Fibroblast of lung (primary cell): ENCODE measurements at regions not wholly inside any gene's neighbourhood (a gene's known extent, or its start where the extent isn't known, plus 50 kb on each side); places are given as distances from the start of the nearest gene placed in this dataset.

ENCODE experiments used
- DNase-seq, 2 donors: peaks; one replicate each; pipeline versions ENCODE4 v3.0.0 to v3.0.0-alpha.2; 2010; ENCODE audit warnings: low read depth in 2 of 2
- H2AFZ ChIP-seq: 2 replicates; pipeline ENCODE4 v1.5.1; 2012; ENCODE audit warnings: low read length, control low read depth, inconsistent platforms
- H3K27ac ChIP-seq: 2 replicates; pipeline ENCODE4 v1.5.1; 2011; ENCODE audit warnings: low read length, control low read depth; ENCODE audit not compliant: insufficient read depth
- H3K27me3 ChIP-seq: 2 replicates; pipeline ENCODE4 v1.5.1; 2011; ENCODE audit warnings: mild to moderate bottlenecking, low read length; ENCODE audit not compliant: control insufficient read depth, insufficient read depth
- H3K36me3 ChIP-seq: 2 replicates; pipeline ENCODE4 v1.5.1; 2011; ENCODE audit warnings: low read length; ENCODE audit not compliant: control insufficient read depth, insufficient read depth
- H3K4me1 ChIP-seq: 2 replicates; pipeline ENCODE4 v1.5.1; 2011; ENCODE audit warnings: low read length; ENCODE audit not compliant: control insufficient read depth, insufficient read depth; ENCODE audit errors: extremely low read depth
- H3K4me2 ChIP-seq: 2 replicates; pipeline ENCODE4 v1.5.1; 2011; ENCODE audit warnings: low read length, control low read depth; ENCODE audit not compliant: insufficient read depth; ENCODE audit errors: extremely low read depth
- H3K4me3 ChIP-seq, 4 experiments: fragments of 200-600 bp in 1 of 4; sonication (generic) in 1 of 4; replicated peaks in 1 of 4; 2 replicates each; pipeline ENCODE4 v1.5.1; 2011 to 2016; ENCODE audit warnings: low read length in 4 of 4, low read depth in 3 of 4, mild to moderate bottlenecking in 3 of 4, control low read depth in 2 of 4, inconsistent platforms in 1 of 4, mixed read lengths in 1 of 4; ENCODE audit not compliant: insufficient read depth in 1 of 4; ENCODE audit errors: control extremely low read depth in 1 of 4
- H3K79me2 ChIP-seq: 2 replicates; pipeline ENCODE4 v1.5.1; 2012; ENCODE audit warnings: mild to moderate bottlenecking, low read length, inconsistent platforms; ENCODE audit not compliant: control insufficient read depth, insufficient read depth
- H3K9ac ChIP-seq: 2 replicates; pipeline ENCODE4 v1.5.1; 2011; ENCODE audit warnings: mild to moderate bottlenecking, low read length, control low read depth; ENCODE audit not compliant: insufficient read depth
- H3K9me3 ChIP-seq: 2 replicates; pipeline ENCODE4 v1.5.1; 2012; ENCODE audit warnings: low read depth, low read length; ENCODE audit not compliant: control insufficient read depth, insufficient read depth
- H4K20me1 ChIP-seq: 2 replicates; pipeline ENCODE4 v1.5.1; 2011; ENCODE audit warnings: low read length; ENCODE audit not compliant: control insufficient read depth, insufficient read depth; ENCODE audit errors: extremely low read depth
- EZH2 ChIP-seq: IDR thresholded peaks from 2 replicates; pipeline ENCODE4 v1.5.1; 2012; ENCODE audit warnings: low read length, control low read depth, mild to moderate bottlenecking; ENCODE audit errors: missing control alignments
- TF ChIP-seq, protein P1 (sequence below), 2 donors: IDR thresholded peaks in 1 of 2; conservative IDR thresholded peaks in 1 of 2; 1 replicate in 1 of 2; 2 replicates in 1 of 2; pipeline ENCODE4 v1.5.1; 2011 to 2012; ENCODE audit warnings: low read length in 2 of 2, control low read depth in 1 of 2, inconsistent platforms in 1 of 2, low read depth in 1 of 2, mild to moderate bottlenecking in 1 of 2

GRCh38 chrX:80513625-80514024, 93.4 kb downstream of the TENT5D start:
- H2AFZ ChIP-seq: no peak overlapping the region
- H3K9me3 ChIP-seq: no peaks in the 10 kb centered on the region

DNA sequence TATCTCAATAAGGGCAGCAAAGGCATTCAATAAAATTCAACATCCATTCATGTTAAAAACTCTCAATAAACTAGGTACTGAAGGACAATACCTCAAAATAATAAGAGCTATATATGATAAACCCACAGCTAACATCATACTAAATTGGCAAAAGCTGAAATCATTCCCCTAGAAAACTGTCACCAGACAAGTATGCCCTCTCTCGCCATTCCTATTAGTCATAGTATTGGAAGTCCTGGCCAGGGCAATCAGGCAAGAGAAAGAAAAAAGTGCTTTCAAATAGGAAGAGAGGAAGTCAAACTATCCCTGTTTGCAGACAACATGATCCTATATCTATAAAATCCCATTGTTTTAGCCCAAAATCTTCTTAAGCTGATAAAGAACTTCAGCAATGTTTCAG, 116.8 kb downstream of the TENT5D start:
- DNase-seq: no peak
- no peak overlapping the region for H3K9ac ChIP-seq
- no peak for TF ChIP-seq EZH2
- TF ChIP-seq, protein P1, sequence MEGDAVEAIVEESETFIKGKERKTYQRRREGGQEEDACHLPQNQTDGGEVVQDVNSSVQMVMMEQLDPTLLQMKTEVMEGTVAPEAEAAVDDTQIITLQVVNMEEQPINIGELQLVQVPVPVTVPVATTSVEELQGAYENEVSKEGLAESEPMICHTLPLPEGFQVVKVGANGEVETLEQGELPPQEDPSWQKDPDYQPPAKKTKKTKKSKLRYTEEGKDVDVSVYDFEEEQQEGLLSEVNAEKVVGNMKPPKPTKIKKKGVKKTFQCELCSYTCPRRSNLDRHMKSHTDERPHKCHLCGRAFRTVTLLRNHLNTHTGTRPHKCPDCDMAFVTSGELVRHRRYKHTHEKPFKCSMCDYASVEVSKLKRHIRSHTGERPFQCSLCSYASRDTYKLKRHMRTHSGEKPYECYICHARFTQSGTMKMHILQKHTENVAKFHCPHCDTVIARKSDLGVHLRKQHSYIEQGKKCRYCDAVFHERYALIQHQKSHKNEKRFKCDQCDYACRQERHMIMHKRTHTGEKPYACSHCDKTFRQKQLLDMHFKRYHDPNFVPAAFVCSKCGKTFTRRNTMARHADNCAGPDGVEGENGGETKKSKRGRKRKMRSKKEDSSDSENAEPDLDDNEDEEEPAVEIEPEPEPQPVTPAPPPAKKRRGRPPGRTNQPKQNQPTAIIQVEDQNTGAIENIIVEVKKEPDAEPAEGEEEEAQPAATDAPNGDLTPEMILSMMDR (conservative IDR thresholded peaks at IDR 0.05 in 1 of 2, IDR thresholded peaks at IDR 0.05 in 1 of 2; ENCODE audit: low read depth in 1 of 2, low read length in 2 of 2): no peak
- H4K20me1 ChIP-seq: no peaks in the 10 kb centered on the region
- H3K4me2 ChIP-seq: no peak overlapping the region
- no peak overlapping the region for H2AFZ ChIP-seq
- H3K4me1 ChIP-seq: no peaks in the 10 kb centered on the region
- no peaks in the 10 kb centered on the region for H3K36me3 ChIP-seq
- H3K27me3 ChIP-seq: no peaks in the 10 kb centered on the region
- H3K79me2 ChIP-seq: no peaks in the 10 kb centered on the region
- H3K27ac ChIP-seq: no peak overlapping the region
- H3K4me3 ChIP-seq: no peak overlapping the region
- no peaks in the 10 kb centered on the region for H3K9me3 ChIP-seq

More at GRCh38 chrX:80513625-80514024, 93.4 kb downstream of the TENT5D start:
- no peak overlapping the region for H3K4me2 ChIP-seq
- H3K27ac ChIP-seq: no peak overlapping the region
- no peaks in the 10 kb centered on the region for H3K4me1 ChIP-seq
- no peak for DNase-seq
- no peaks in the 10 kb centered on the region for H3K27me3 ChIP-seq
- H3K9ac ChIP-seq: no peak overlapping the region
- H4K20me1 ChIP-seq: no peaks in the 10 kb centered on the region
- H3K79me2 ChIP-seq: no peaks in the 10 kb centered on the region
- H3K4me3 ChIP-seq: no peak overlapping the region
- TF ChIP-seq EZH2: no peak
- TF ChIP-seq, protein P1 (conservative IDR thresholded peaks at IDR 0.05 in 1 of 2, IDR thresholded peaks at IDR 0.05 in 1 of 2; ENCODE audit: low read depth in 1 of 2, low read length in 2 of 2): no peak
- H3K36me3 ChIP-seq: no peaks in the 10 kb centered on the region

- DNase-seq: no peak
These were observed 130.5 kb downstream of the TENT5D start for GRCh38 chrX:80550722-80551121.

More at GRCh38 chrX:80550722-80551121, 130.5 kb downstream of the TENT5D start:
- no peaks in the 10 kb centered on the region for H3K4me1 ChIP-seq
- no peaks in the 10 kb centered on the region for H3K27me3 ChIP-seq
- H3K9me3 ChIP-seq: no peaks in the 10 kb centered on the region
- no peaks in the 10 kb centered on the region for H3K36me3 ChIP-seq
- H4K20me1 ChIP-seq: no peaks in the 10 kb centered on the region
- no peak overlapping the region for H3K9ac ChIP-seq
- H3K4me3 ChIP-seq: no peak overlapping the region
- H3K4me2 ChIP-seq: no peak overlapping the region
- H3K79me2 ChIP-seq: no peaks in the 10 kb centered on the region
- no peak overlapping the region for H3K27ac ChIP-seq
- TF ChIP-seq, protein P1 (conservative IDR thresholded peaks at IDR 0.05 in 1 of 2, IDR thresholded peaks at IDR 0.05 in 1 of 2; ENCODE audit: low read depth in 1 of 2, low read length in 2 of 2): no peak
- TF ChIP-seq EZH2: no peak
- H2AFZ ChIP-seq: no peak overlapping the region
